ENCODE measurements at regions not wholly inside any gene's neighbourhood (a gene's known extent, or its start where the extent isn't known, plus 50 kb on each side); places are given as distances from the start of the nearest gene placed in this dataset.
"Not testable (repeated sequence)": the region's sequence is repeated elsewhere in the genome, so short reads cannot be mapped to it uniquely, and the experiment has no call there.

- no peak for DNase-seq
These were observed 154.1 kb upstream of the CXCL13 start for GRCh38 chr4:77451530-77451929.

- DNase-seq, result not testable (repeated sequence)
These were observed 153.5 kb upstream of the CXCL13 start for GRCh38 chr4:77452117-77452516.

GRCh38 chr4:77453911-77454310 is 151.7 kb upstream of the CXCL13 start:
- no peak for DNase-seq

- no peak for DNase-seq
These were observed 150.8 kb upstream of the CXCL13 start for GRCh38 chr4:77454858-77455257.

GRCh38 chr4:77464100-77464499 is 141.5 kb upstream of the CXCL13 start:
- DNase-seq, result not testable (repeated sequence)

- DNase-seq, result no peak
These were observed 140.3 kb upstream of the CXCL13 start for GRCh38 chr4:77465271-77465670.

- DNase-seq, result no peak
These were observed 139.2 kb upstream of the CXCL13 start for GRCh38 chr4:77466430-77466829.

GRCh38 chr4:77471821-77472495 is 133.7 kb upstream of the CXCL13 start:
- DNase-seq, result no peak

- DNase-seq, result no peak
These were observed 132.1 kb upstream of the CXCL13 start for GRCh38 chr4:77473509-77473908.

- no peak for DNase-seq
These were observed 123.8 kb upstream of the CXCL13 start for GRCh38 chr4:77481856-77482255.

GRCh38 chr4:77488882-77489281 is 116.7 kb upstream of the CXCL13 start:
- DNase-seq, result no peak

GRCh38 chr4:77493120-77493752 is 112.4 kb upstream of the CXCL13 start:
- DNase-seq, result no peak

GRCh38 chr4:77493829-77494551 is 111.6 kb upstream of the CXCL13 start:
- DNase-seq, result no peak

- no peak for DNase-seq
These were observed 109.2 kb upstream of the CXCL13 start for GRCh38 chr4:77496457-77496856.

GRCh38 chr4:77500801-77501200 is 104.8 kb upstream of the CXCL13 start:
- no peak for DNase-seq

GRCh38 chr4:77501240-77501639 is 104.4 kb upstream of the CXCL13 start:
- DNase-seq, result no peak

- no peak for DNase-seq
These were observed 103.8 kb upstream of the CXCL13 start for GRCh38 chr4:77501851-77502250.

- no peak for DNase-seq
These were observed 101.2 kb upstream of the CXCL13 start for GRCh38 chr4:77504407-77504806.

GRCh38 chr4:77505275-77505957 is 100.2 kb upstream of the CXCL13 start:
- DNase-seq, result no peak

- DNase-seq, result no peak
These were observed 99.7 kb upstream of the CXCL13 start for GRCh38 chr4:77505958-77506319.

- no peak for DNase-seq
These were observed 95.3 kb upstream of the CXCL13 start for GRCh38 chr4:77510367-77510766.

- no peak for DNase-seq
These were observed 80.1 kb upstream of the CXCL13 start for GRCh38 chr4:77525538-77525937.

GRCh38 chr4:77527900-77528299 is 77.7 kb upstream of the CXCL13 start:
- not testable (repeated sequence) for DNase-seq

- DNase-seq, result no peak
These were observed 67.5 kb upstream of the CXCL13 start for GRCh38 chr4:77538144-77538543.

Data from NCI-H345 (cell line).